ENCODE measurements at regions not wholly inside any gene's neighbourhood (a gene's known extent, or its start where the extent isn't known, plus 50 kb on each side); places are given as distances from the start of the nearest gene placed in this dataset.
"Not testable (repeated sequence)": the region's sequence is repeated elsewhere in the genome, so short reads cannot be mapped to it uniquely, and the experiment has no call there.

DNA sequence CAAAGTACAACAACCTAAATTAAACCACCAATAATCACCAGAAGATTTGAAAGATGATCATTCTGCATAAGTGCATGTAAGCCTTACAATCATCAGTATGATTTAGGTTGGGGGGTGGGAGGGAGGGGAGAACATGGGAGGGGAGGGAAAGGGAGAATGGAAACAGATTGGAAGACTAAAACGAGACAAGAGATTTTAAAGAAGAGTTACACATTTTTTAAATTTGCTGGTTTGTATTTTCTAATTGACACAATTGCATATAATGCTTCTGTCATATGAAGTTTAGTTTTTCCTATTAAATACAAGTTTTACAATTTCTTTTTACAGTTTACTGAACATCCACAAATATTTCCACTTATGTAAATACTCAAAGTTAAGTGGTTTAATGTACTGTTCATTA lies 2118.9 kb downstream of the PCDH9 start:
- Histone ChIP-seq H3K4me1 (ENCODE audit: control insufficient read depth, insufficient read depth, low read length) (peaks cover 12% of the 10 kb centered on the region), H3K4me2 (ENCODE audit: low read length) (no peak overlapping the region), H3K9ac (ENCODE audit: low read depth, low read length) (no peak overlapping the region), H3K4me3 (ENCODE audit: low read length) (no peak overlapping the region), H3K9me3 (replicated peaks; ENCODE audit: low read length) (no peaks in the 10 kb centered on the region), H3K27me3 (ENCODE audit: control insufficient read depth, insufficient read depth, low read length) (no peaks in the 10 kb centered on the region), H3K36me3 (ENCODE audit: insufficient read depth, low read length) (no peaks in the 10 kb centered on the region)

DNA sequence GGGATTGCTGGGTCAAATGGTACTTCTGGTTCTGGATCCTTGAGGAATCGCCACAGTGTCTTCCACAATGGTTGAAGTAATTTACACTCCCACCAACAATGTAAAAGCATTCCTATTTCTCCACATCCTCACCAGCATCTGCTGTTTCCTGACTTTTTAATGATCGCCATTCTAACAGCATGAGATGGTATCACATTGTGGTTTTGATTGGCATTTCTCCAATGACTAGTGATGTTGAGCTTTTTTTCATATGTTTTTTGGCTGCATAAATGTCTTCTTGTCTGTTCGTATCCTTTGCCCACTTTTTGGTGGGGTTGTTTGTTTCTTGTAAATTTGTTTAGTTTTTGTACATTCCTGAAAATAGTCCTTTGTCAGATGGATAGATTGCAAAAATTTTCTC lies 2125.7 kb downstream of the PCDH9 start:
- H3K36me3 ChIP-seq (ENCODE audit: insufficient read depth, low read length); H3K4me1 ChIP-seq (ENCODE audit: control insufficient read depth, insufficient read depth, low read length); H3K4me3 ChIP-seq (ENCODE audit: low read length); H3K9me3 ChIP-seq (replicated peaks; ENCODE audit: low read length); H3K9ac ChIP-seq (ENCODE audit: low read depth, low read length); H3K4me2 ChIP-seq (ENCODE audit: low read length); H3K27me3 ChIP-seq (ENCODE audit: control insufficient read depth, insufficient read depth, low read length): not testable (repeated sequence)

DNA sequence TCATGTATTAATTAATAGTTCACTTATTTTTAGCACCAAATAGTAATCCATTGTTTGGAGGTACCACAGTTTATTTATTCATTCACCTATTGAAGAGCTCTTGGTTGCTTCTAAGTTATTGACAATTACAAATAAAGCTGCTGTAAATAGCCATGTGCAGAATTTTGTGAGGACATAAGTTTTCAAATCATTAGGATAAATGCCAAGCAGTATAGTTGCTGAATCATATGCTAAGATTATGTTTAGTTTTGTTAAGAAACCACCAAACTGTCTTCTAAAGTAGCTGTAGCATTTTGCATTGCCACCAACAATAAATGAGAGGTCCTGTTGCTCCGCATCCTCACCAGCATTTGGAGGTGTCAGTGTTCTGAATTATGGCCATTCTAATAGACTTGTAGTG lies 2126.8 kb downstream of the PCDH9 start:
- Histone ChIP-seq H3K36me3 (ENCODE audit: insufficient read depth, low read length) (no peaks in the 10 kb centered on the region), H3K4me2 (ENCODE audit: low read length) (no peak overlapping the region), H3K9ac (ENCODE audit: low read depth, low read length) (no peak overlapping the region), H3K4me1 (ENCODE audit: control insufficient read depth, insufficient read depth, low read length) (no peaks in the 10 kb centered on the region), H3K9me3 (replicated peaks; ENCODE audit: low read length) (no peaks in the 10 kb centered on the region), H3K4me3 (ENCODE audit: low read length) (no peak overlapping the region), H3K27me3 (ENCODE audit: control insufficient read depth, insufficient read depth, low read length) (no peaks in the 10 kb centered on the region)

DNA sequence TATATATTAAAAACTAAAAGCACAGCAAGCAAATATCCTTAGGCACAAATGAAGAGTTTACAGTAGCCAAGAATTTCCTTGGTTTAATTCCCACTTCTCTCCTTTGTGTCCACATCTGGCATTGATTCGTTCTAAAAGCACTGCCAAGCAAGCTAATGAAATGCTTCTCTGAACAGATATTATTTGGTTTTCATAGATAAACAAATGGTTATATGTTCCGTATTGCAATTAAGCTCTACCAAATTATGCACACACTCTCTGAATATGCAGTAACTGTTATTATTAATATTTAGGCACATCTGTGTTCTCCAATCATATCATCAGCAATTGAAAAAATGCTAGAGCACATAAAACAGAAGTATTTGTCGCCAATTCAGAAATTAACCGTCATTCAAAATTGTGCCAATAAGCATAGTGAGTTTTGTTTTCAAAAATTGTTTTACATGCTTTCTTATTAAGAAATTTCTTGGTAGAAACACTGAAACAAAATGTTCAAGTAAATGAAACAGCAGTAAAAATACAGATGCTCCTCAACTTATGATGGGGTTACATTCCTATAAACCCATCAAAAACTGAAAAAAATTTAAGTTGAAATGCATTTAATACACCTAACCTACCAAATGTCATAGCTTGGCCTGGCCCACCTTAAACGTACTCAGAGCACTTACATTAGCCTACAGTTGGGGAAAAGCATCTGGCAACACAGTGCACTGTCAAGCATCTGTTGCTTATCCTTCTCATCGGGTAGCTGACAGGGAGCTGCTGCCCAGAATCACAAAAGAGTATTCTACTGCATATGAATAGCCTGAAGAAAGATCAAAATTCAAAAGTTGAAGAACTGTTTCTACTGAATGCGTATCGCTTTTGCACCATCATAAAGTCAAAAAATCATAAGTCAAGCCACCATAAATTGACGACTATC lies 2134.7 kb downstream of the PCDH9 start:
- Histone ChIP-seq H3K9me3 (replicated peaks; ENCODE audit: low read length) (no peaks in the 10 kb centered on the region), H3K4me3 (ENCODE audit: low read length) (no peak overlapping the region), H3K4me2 (ENCODE audit: low read length) (no peak overlapping the region), H3K27me3 (ENCODE audit: control insufficient read depth, insufficient read depth, low read length) (no peaks in the 10 kb centered on the region), H3K9ac (ENCODE audit: low read depth, low read length) (no peak overlapping the region), H3K36me3 (ENCODE audit: insufficient read depth, low read length) (no peaks in the 10 kb centered on the region), H3K4me1 (ENCODE audit: control insufficient read depth, insufficient read depth, low read length) (no peaks in the 10 kb centered on the region)

DNA sequence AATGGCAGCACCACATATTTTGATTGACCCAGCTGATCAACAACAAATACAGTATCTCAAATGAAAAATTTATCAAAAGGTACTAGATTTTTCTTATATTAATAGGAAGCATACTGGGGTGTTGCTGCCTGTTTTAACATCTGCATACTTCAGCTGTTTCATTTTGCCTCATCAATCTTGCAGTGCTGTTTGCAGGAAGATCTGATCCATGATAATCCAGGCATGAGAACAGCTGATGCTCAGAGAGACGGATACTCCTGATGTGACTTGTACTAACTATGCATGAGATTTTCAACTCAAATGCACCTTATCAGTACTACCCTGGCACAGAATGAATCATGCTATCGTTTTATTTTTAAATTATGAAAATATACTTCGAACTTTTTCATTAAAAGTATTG lies 2136.8 kb downstream of the PCDH9 start:
- H3K9me3 ChIP-seq (replicated peaks; ENCODE audit: low read length), result no peaks in the 10 kb centered on the region
- H3K4me3 ChIP-seq (ENCODE audit: low read length), result no peak overlapping the region
- H3K4me1 ChIP-seq (ENCODE audit: control insufficient read depth, insufficient read depth, low read length), result no peaks in the 10 kb centered on the region
- no peaks in the 10 kb centered on the region for H3K36me3 ChIP-seq (ENCODE audit: insufficient read depth, low read length)
- H3K9ac ChIP-seq (ENCODE audit: low read depth, low read length), result no peak overlapping the region
- H3K27me3 ChIP-seq (ENCODE audit: control insufficient read depth, insufficient read depth, low read length), result no peaks in the 10 kb centered on the region
- H3K4me2 ChIP-seq (ENCODE audit: low read length), result no peak overlapping the region

DNA sequence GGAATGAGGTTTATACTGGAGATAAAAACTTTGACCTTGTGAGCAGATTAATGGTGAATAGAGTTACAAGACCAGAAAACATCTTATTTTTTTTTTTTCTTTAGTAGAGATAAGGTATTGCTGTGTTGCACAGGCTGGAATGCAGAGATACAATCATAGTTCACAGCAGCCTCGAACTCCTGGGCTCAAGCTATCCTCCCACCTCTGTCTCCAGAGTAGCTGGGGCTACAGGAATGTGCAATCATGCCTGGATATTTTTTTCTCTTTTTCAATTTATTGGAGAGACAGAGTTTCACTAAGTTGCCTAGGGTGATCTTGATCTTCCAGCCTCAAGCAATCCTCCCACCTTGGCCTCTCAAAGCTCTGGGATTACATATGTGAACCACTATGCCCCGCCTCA lies 2139.1 kb downstream of the PCDH9 start:
- Histone ChIP-seq H3K4me3 (ENCODE audit: low read length) (no peak overlapping the region), H3K27me3 (ENCODE audit: control insufficient read depth, insufficient read depth, low read length) (no peaks in the 10 kb centered on the region), H3K4me2 (ENCODE audit: low read length) (no peak overlapping the region), H3K9ac (ENCODE audit: low read depth, low read length) (no peak overlapping the region), H3K36me3 (ENCODE audit: insufficient read depth, low read length) (no peaks in the 10 kb centered on the region), H3K9me3 (replicated peaks; ENCODE audit: low read length) (no peaks in the 10 kb centered on the region), H3K4me1 (ENCODE audit: control insufficient read depth, insufficient read depth, low read length) (no peaks in the 10 kb centered on the region)

DNA sequence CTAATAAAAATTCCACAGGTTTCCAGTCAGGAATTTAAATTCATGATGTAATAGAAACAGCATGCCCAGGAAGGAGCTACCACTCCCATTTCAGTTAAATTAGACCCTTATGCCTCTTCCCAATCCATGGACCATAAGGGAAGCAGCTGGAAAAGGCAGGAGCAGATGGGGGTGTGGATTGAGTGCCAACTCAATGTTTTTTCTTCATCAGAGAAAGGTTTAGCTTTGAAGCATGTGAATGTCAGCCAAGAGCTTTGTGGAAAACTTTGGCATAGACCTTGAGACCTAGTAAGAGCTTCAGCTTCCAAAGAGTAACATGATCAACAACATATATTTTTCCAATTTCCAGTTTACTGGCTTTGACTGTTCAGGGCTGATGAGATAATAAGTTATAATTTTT lies 2139.9 kb downstream of the PCDH9 start:
- H3K4me3 ChIP-seq (ENCODE audit: low read length), result no peak overlapping the region
- H3K27me3 ChIP-seq (ENCODE audit: control insufficient read depth, insufficient read depth, low read length), result no peaks in the 10 kb centered on the region
- no peak overlapping the region for H3K9ac ChIP-seq (ENCODE audit: low read depth, low read length)
- H3K36me3 ChIP-seq (ENCODE audit: insufficient read depth, low read length), result no peaks in the 10 kb centered on the region
- H3K9me3 ChIP-seq (replicated peaks; ENCODE audit: low read length), result no peaks in the 10 kb centered on the region
- H3K4me2 ChIP-seq (ENCODE audit: low read length), result no peak overlapping the region
- H3K4me1 ChIP-seq (ENCODE audit: control insufficient read depth, insufficient read depth, low read length), result no peaks in the 10 kb centered on the region

DNA sequence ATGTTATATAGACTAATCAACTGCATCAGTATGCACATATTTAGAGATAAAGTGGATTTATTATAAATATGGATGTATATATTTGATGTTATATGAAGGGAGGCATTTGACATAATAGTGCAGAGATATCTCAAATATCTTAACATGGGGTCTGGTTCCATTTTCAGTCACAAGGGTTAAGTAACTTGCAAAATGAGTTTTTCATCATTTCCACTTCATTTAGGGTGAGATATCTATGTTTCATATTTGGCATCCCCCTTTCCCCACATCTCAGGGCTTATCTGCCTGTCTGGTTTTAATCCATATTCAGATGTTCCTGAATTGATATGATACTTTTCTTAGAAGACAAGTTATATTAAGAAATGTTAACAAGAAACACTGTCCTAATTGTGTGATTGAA lies 2141.2 kb downstream of the PCDH9 start:
- Histone ChIP-seq H3K9ac (ENCODE audit: low read depth, low read length) (no peak overlapping the region), H3K4me1 (ENCODE audit: control insufficient read depth, insufficient read depth, low read length) (no peaks in the 10 kb centered on the region), H3K4me2 (ENCODE audit: low read length) (no peak overlapping the region), H3K9me3 (replicated peaks; ENCODE audit: low read length) (no peaks in the 10 kb centered on the region), H3K36me3 (ENCODE audit: insufficient read depth, low read length) (no peaks in the 10 kb centered on the region), H3K4me3 (ENCODE audit: low read length) (no peak overlapping the region), H3K27me3 (ENCODE audit: control insufficient read depth, insufficient read depth, low read length) (no peaks in the 10 kb centered on the region)

DNA sequence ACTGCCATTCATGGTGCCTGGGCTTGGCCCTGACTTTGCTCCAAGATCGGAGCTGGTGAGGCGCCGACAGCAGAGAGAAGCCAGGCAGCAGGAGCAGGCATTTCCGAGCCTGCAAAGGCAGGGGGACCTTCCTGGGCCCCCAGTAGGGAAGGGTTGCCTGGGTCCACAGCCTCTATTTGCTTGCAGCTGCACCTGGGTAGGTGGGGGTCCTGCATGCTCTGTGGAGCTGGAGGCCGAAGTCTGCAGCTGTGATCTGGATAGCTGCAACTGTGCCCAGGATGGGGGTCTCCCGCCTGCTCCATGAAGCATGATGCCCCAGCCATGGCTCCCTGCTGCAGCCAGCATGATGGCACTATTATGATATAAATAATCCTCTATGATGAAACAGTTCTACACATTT lies 2144.2 kb downstream of the PCDH9 start:
- Histone ChIP-seq H3K9ac (ENCODE audit: low read depth, low read length) (no peak overlapping the region), H3K36me3 (ENCODE audit: insufficient read depth, low read length) (no peaks in the 10 kb centered on the region), H3K4me1 (ENCODE audit: control insufficient read depth, insufficient read depth, low read length) (no peaks in the 10 kb centered on the region), H3K9me3 (replicated peaks; ENCODE audit: low read length) (no peaks in the 10 kb centered on the region), H3K4me2 (ENCODE audit: low read length) (no peak overlapping the region), H3K4me3 (ENCODE audit: low read length) (no peak overlapping the region), H3K27me3 (ENCODE audit: control insufficient read depth, insufficient read depth, low read length) (no peaks in the 10 kb centered on the region)

DNA sequence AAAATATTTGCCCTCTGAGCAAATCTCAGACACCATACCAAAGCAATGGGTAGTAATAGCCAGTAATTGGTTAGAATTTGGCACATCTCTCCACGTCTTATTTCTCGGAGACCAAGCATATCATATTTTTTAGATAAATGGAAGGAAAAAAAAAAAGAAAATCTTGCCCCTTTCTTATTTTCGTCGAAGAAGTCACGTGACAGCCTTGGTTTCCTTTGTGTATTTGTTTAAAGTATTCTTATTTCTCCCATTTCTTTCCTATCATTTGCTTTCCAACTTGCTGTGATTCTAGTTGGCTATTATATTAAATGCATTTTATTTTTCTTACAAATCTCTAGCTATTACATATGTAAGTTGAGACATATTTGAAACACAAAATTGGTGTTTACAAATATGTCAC lies 2155.9 kb downstream of the PCDH9 start:
- Histone ChIP-seq H3K4me3 (ENCODE audit: low read length) (no peak overlapping the region), H3K4me2 (ENCODE audit: low read length) (no peak overlapping the region), H3K36me3 (ENCODE audit: insufficient read depth, low read length) (no peaks in the 10 kb centered on the region), H3K9me3 (replicated peaks; ENCODE audit: low read length) (no peaks in the 10 kb centered on the region), H3K9ac (ENCODE audit: low read depth, low read length) (no peak overlapping the region), H3K4me1 (ENCODE audit: control insufficient read depth, insufficient read depth, low read length) (no peaks in the 10 kb centered on the region), H3K27me3 (ENCODE audit: control insufficient read depth, insufficient read depth, low read length) (no peaks in the 10 kb centered on the region)

DNA sequence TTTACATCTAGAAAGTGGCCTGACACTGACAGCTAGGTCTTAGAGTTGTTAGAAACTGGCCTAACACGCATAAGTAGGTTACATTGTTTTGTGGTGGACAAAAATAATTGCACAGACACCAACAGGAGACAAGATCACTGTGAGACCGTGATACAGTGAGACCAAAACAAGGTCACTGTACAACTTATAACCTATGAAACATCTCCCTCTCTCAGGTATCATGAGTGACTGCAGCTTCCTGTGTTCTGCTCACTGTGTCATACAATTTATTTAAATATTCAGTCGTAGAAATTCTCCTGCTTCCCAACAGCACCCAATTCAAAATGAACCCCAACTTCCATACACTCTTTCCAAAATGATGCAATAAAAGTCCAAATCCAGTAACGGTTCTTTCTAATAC lies 2165.2 kb downstream of the PCDH9 start:
- H3K9me3 ChIP-seq (replicated peaks; ENCODE audit: low read length), result no peaks in the 10 kb centered on the region
- no peak overlapping the region for H3K4me3 ChIP-seq (ENCODE audit: low read length)
- H3K9ac ChIP-seq (ENCODE audit: low read depth, low read length), result no peak overlapping the region
- no peaks in the 10 kb centered on the region for H3K27me3 ChIP-seq (ENCODE audit: control insufficient read depth, insufficient read depth, low read length)
- no peak overlapping the region for H3K4me2 ChIP-seq (ENCODE audit: low read length)
- H3K36me3 ChIP-seq (ENCODE audit: insufficient read depth, low read length), result no peaks in the 10 kb centered on the region
- H3K4me1 ChIP-seq (ENCODE audit: control insufficient read depth, insufficient read depth, low read length), result no peaks in the 10 kb centered on the region

DNA sequence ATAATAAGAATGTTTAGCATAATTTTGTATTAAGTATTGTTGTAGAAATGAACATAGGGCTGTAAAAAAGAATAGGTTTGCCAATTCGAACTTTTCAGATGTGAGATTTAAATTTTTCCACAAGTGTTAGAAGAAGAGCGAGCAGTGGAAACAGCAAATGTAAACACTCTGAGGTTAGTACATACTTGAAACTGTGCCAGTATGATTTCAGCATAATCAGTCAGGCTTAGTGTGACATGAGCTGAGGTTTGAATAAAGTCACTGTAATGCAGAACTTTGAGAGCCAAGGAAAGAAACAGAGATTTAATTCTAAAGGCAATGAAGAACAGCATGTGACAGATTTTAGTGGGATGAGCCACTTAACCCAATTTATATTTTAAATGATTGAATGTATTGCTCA lies 2166.4 kb downstream of the PCDH9 start:
- H3K4me3 ChIP-seq (ENCODE audit: low read length), result no peak overlapping the region
- no peaks in the 10 kb centered on the region for H3K27me3 ChIP-seq (ENCODE audit: control insufficient read depth, insufficient read depth, low read length)
- no peaks in the 10 kb centered on the region for H3K4me1 ChIP-seq (ENCODE audit: control insufficient read depth, insufficient read depth, low read length)
- H3K36me3 ChIP-seq (ENCODE audit: insufficient read depth, low read length), result no peaks in the 10 kb centered on the region
- no peak overlapping the region for H3K9ac ChIP-seq (ENCODE audit: low read depth, low read length)
- no peak overlapping the region for H3K4me2 ChIP-seq (ENCODE audit: low read length)
- no peaks in the 10 kb centered on the region for H3K9me3 ChIP-seq (replicated peaks; ENCODE audit: low read length)

All from skeletal muscle satellite cell (primary cell).